ENCODE measurements at regions not wholly inside any gene's neighbourhood (a gene's known extent, or its start where the extent isn't known, plus 50 kb on each side); places are given as distances from the start of the nearest gene placed in this dataset.
"Not testable (repeated sequence)": the region's sequence is repeated elsewhere in the genome, so short reads cannot be mapped to it uniquely, and the experiment has no call there.

GRCh38 chr16:77041468-77041867, 149.5 kb upstream of the MON1B start:
- TF ChIP-seq, protein P1, sequence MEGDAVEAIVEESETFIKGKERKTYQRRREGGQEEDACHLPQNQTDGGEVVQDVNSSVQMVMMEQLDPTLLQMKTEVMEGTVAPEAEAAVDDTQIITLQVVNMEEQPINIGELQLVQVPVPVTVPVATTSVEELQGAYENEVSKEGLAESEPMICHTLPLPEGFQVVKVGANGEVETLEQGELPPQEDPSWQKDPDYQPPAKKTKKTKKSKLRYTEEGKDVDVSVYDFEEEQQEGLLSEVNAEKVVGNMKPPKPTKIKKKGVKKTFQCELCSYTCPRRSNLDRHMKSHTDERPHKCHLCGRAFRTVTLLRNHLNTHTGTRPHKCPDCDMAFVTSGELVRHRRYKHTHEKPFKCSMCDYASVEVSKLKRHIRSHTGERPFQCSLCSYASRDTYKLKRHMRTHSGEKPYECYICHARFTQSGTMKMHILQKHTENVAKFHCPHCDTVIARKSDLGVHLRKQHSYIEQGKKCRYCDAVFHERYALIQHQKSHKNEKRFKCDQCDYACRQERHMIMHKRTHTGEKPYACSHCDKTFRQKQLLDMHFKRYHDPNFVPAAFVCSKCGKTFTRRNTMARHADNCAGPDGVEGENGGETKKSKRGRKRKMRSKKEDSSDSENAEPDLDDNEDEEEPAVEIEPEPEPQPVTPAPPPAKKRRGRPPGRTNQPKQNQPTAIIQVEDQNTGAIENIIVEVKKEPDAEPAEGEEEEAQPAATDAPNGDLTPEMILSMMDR (IDR thresholded peaks at IDR 0.05; ENCODE audit: unreplicated experiment): no peak
- H3K9me3 Mint-ChIP-seq: no peaks in the 10 kb centered on the region

GRCh38 chr16:77043076-77043475, 147.9 kb upstream of the MON1B start:
- H3K36me3 Mint-ChIP-seq: no peaks in the 10 kb centered on the region
- no peak overlapping the region for H3K4me3 Mint-ChIP-seq
- TF ChIP-seq, protein P1 (IDR thresholded peaks at IDR 0.05; ENCODE audit: unreplicated experiment): no peak
- H3K9me3 Mint-ChIP-seq: no peaks in the 10 kb centered on the region
- H3K27ac Mint-ChIP-seq: no peak overlapping the region
- H3K4me1 Mint-ChIP-seq: peaks cover 3% of the 10 kb centered on the region
- H3K27me3 Mint-ChIP-seq (ENCODE audit: low read depth): peaks cover 23% of the 10 kb centered on the region
- no peak for DNase-seq (ENCODE audit: low spot score in 2 of 2, unreplicated experiment in 2 of 2)

More at GRCh38 chr16:77041468-77041867, 149.5 kb upstream of the MON1B start:
- Mint-ChIP-seq H3K27ac (no peak overlapping the region), H3K4me1 (peaks cover 3% of the 10 kb centered on the region), H3K36me3 (no peaks in the 10 kb centered on the region), H3K4me3 (no peak overlapping the region), H3K27me3 (ENCODE audit: low read depth) (peaks cover 11% of the 10 kb centered on the region)
- DNase-seq (ENCODE audit: low spot score in 2 of 2, unreplicated experiment in 2 of 2): no peak

- Mint-ChIP-seq H3K27ac (no peak overlapping the region), H3K9me3 (no peaks in the 10 kb centered on the region), H3K4me1 (peaks cover 5% of the 10 kb centered on the region), H3K4me3 (no peak overlapping the region), H3K27me3 (ENCODE audit: low read depth) (peaks cover 31% of the 10 kb centered on the region), H3K36me3 (no peaks in the 10 kb centered on the region)
- no peak for DNase-seq (ENCODE audit: low spot score in 2 of 2, unreplicated experiment in 2 of 2)
- TF ChIP-seq, protein P1 (IDR thresholded peaks at IDR 0.05; ENCODE audit: unreplicated experiment): no peak
These were observed 144.8 kb upstream of the MON1B start for GRCh38 chr16:77046206-77046605.

GRCh38 chr16:77048085-77048484, 142.9 kb upstream of the MON1B start:
- H3K36me3 Mint-ChIP-seq: no peaks in the 10 kb centered on the region
- H3K27me3 Mint-ChIP-seq (ENCODE audit: low read depth): peaks cover 31% of the 10 kb centered on the region
- DNase-seq (ENCODE audit: low spot score in 2 of 2, unreplicated experiment in 2 of 2): no peak
- H3K4me3 Mint-ChIP-seq: no peak overlapping the region
- no peaks in the 10 kb centered on the region for H3K9me3 Mint-ChIP-seq
- H3K27ac Mint-ChIP-seq: no peak overlapping the region
- peaks cover 2% of the 10 kb centered on the region for H3K4me1 Mint-ChIP-seq
- TF ChIP-seq, protein P1 (IDR thresholded peaks at IDR 0.05; ENCODE audit: unreplicated experiment): no peak

DNA sequence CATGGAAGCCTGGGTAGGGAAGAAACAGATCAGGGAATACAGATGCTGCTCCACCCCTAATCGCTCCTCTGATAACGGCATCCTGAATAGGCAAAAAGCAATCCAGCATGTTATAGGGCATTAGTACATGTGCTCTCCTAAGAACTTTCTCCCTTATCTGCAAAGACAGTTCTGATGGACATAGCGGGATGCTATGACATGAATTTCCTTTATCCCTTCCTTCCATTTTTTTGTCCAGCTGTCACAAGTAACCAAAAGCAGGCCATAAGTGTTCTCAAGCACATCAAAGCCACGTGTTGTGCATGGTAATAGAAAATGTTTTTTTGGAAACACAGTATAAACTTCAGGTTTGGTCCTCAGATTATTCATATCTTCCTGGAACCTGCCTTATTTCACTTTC, 141.4 kb upstream of the MON1B start:
- TF ChIP-seq, protein P1 (IDR thresholded peaks at IDR 0.05; ENCODE audit: unreplicated experiment): no peak
- peaks cover 2% of the 10 kb centered on the region for H3K4me1 Mint-ChIP-seq
- no peaks in the 10 kb centered on the region for H3K36me3 Mint-ChIP-seq
- no peaks in the 10 kb centered on the region for H3K9me3 Mint-ChIP-seq
- no peak overlapping the region for H3K27ac Mint-ChIP-seq
- H3K27me3 Mint-ChIP-seq (ENCODE audit: low read depth): peaks cover 33% of the 10 kb centered on the region
- no peak overlapping the region for H3K4me3 Mint-ChIP-seq
- no peak for DNase-seq (ENCODE audit: low spot score in 2 of 2, unreplicated experiment in 2 of 2)

DNA sequence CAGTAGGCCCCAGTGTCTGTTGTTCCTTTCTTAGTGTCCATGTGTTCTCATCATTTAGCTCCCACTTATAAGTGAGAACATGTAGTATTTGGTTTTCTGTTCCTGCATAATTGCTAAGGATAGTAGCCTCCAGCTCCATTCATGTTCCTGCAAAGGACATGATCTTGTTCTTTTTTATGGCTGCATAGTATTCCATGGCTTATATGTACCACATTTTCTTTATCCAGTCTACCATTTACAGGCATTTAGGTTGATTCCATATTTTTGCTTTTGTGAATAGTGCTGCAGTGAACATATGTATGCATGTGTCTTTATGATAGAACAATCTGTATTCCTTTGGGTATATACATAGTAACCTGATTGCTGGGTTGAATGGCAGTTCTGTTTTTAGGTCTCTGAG, 134.4 kb upstream of the MON1B start:
- DNase-seq (ENCODE audit: low spot score in 2 of 2, unreplicated experiment in 2 of 2); H3K27ac Mint-ChIP-seq; H3K36me3 Mint-ChIP-seq; H3K4me3 Mint-ChIP-seq; H3K9me3 Mint-ChIP-seq: not testable (repeated sequence)
- Mint-ChIP-seq H3K4me1 (peaks cover 24% of the 10 kb centered on the region), H3K27me3 (ENCODE audit: low read depth) (peaks cover 14% of the 10 kb centered on the region)

Measured in mesothelial cell of epicardium (in vitro differentiated cells).